ENCODE measurements at regions not wholly inside any gene's neighbourhood (a gene's known extent, or its start where the extent isn't known, plus 50 kb on each side); places are given as distances from the start of the nearest gene placed in this dataset.

GRCh38 chr21:34261841-34262468, 101.9 kb upstream of the KCNE2 start:
- TF ChIP-seq PAX5 (IDR thresholded peaks at IDR 0.05; ENCODE audit: insufficient read depth, low read length, severe bottlenecking) (no peak), SPI1 (IDR thresholded peaks at IDR 0.05; ENCODE audit: low read depth, low read length) (no peak), POLR2AphosphoS5 (IDR thresholded peaks at IDR 0.05; ENCODE audit: low read depth, low read length) (no peak), TAF1 (IDR thresholded peaks at IDR 0.05; ENCODE audit: low read depth, low read length) (no peak), POLR2A (IDR thresholded peaks at IDR 0.05; ENCODE audit: low read depth, low read length) (no peak), POU2F2 (IDR thresholded peaks at IDR 0.05; ENCODE audit: low read depth, low read length) (no peak)
- DNase-seq (ENCODE audit: insufficient read length, low spot score) (no peak), FAIRE-seq (no peak)

- DNase-seq (ENCODE audit: insufficient read length, low spot score) (no peak), FAIRE-seq (no peak)
- no peak for TF ChIP-seq TAF1 (IDR thresholded peaks at IDR 0.05; ENCODE audit: low read depth, low read length)
- TF ChIP-seq POLR2AphosphoS5 (IDR thresholded peaks at IDR 0.05; ENCODE audit: low read depth, low read length), result no peak
- no peak for TF ChIP-seq SPI1 (IDR thresholded peaks at IDR 0.05; ENCODE audit: low read depth, low read length)
Measured at GRCh38 chr21:34262469-34262845, 101.3 kb upstream of the KCNE2 start.

GRCh38 chr21:34263629-34264028, 100.2 kb upstream of the KCNE2 start:
- TF ChIP-seq POLR2A (IDR thresholded peaks at IDR 0.05; ENCODE audit: low read depth, low read length) (no peak), POLR2AphosphoS5 (IDR thresholded peaks at IDR 0.05; ENCODE audit: low read depth, low read length) (no peak), POU2F2 (IDR thresholded peaks at IDR 0.05; ENCODE audit: low read depth, low read length) (no peak), TAF1 (IDR thresholded peaks at IDR 0.05; ENCODE audit: low read depth, low read length) (no peak)
- FAIRE-seq, result no peak
- DNase-seq (ENCODE audit: insufficient read length, low spot score), result no peak

GRCh38 chr21:34266351-34266750, 97.5 kb upstream of the KCNE2 start:
- TF ChIP-seq SPI1 (IDR thresholded peaks at IDR 0.05; ENCODE audit: low read depth, low read length), result no peak
- FAIRE-seq, result no peak
- no peak for DNase-seq (ENCODE audit: insufficient read length, low spot score)

GRCh38 chr21:34268493-34268892, 95.3 kb upstream of the KCNE2 start:
- FAIRE-seq (no peak), DNase-seq (ENCODE audit: insufficient read length, low spot score) (no peak)
- TF ChIP-seq TAF1 (IDR thresholded peaks at IDR 0.05; ENCODE audit: low read depth, low read length) (no peak), POU2F2 (IDR thresholded peaks at IDR 0.05; ENCODE audit: low read depth, low read length) (no peak), SPI1 (IDR thresholded peaks at IDR 0.05; ENCODE audit: low read depth, low read length) (no peak), PAX5 (IDR thresholded peaks at IDR 0.05; ENCODE audit: insufficient read depth, low read length, severe bottlenecking) (no peak)

GRCh38 chr21:34270411-34270810, 93.4 kb upstream of the KCNE2 start:
- no peak for TF ChIP-seq PAX5 (IDR thresholded peaks at IDR 0.05; ENCODE audit: insufficient read depth, low read length, severe bottlenecking)
- TF ChIP-seq SPI1 (IDR thresholded peaks at IDR 0.05; ENCODE audit: low read depth, low read length), result no peak
- TF ChIP-seq POU2F2 (IDR thresholded peaks at IDR 0.05; ENCODE audit: low read depth, low read length), result no peak
- TF ChIP-seq POLR2A (IDR thresholded peaks at IDR 0.05; ENCODE audit: low read depth, low read length), result no peak
- no peak for TF ChIP-seq TAF1 (IDR thresholded peaks at IDR 0.05; ENCODE audit: low read depth, low read length)
- no peak for TF ChIP-seq POLR2AphosphoS5 (IDR thresholded peaks at IDR 0.05; ENCODE audit: low read depth, low read length)
- DNase-seq (ENCODE audit: insufficient read length, low spot score), result no peak
- no peak for FAIRE-seq

GRCh38 chr21:34271189-34271851, 92.5 kb upstream of the KCNE2 start:
- no peak for TF ChIP-seq SPI1 (IDR thresholded peaks at IDR 0.05; ENCODE audit: low read depth, low read length)
- no peak for TF ChIP-seq POU2F2 (IDR thresholded peaks at IDR 0.05; ENCODE audit: low read depth, low read length)
- TF ChIP-seq PAX5 (IDR thresholded peaks at IDR 0.05; ENCODE audit: insufficient read depth, low read length, severe bottlenecking), result no peak
- TF ChIP-seq POLR2AphosphoS5 (IDR thresholded peaks at IDR 0.05; ENCODE audit: low read depth, low read length), result no peak
- TF ChIP-seq TAF1 (IDR thresholded peaks at IDR 0.05; ENCODE audit: low read depth, low read length), result no peak
- TF ChIP-seq POLR2A (IDR thresholded peaks at IDR 0.05; ENCODE audit: low read depth, low read length), result no peak
- no peak for DNase-seq (ENCODE audit: insufficient read length, low spot score)
- FAIRE-seq, result no peak

- TF ChIP-seq TAF1 (IDR thresholded peaks at IDR 0.05; ENCODE audit: low read depth, low read length), result no peak
- no peak for TF ChIP-seq POLR2AphosphoS5 (IDR thresholded peaks at IDR 0.05; ENCODE audit: low read depth, low read length)
- TF ChIP-seq PAX5 (IDR thresholded peaks at IDR 0.05; ENCODE audit: insufficient read depth, low read length, severe bottlenecking), result no peak
- no peak for TF ChIP-seq POLR2A (IDR thresholded peaks at IDR 0.05; ENCODE audit: low read depth, low read length)
- no peak for TF ChIP-seq SPI1 (IDR thresholded peaks at IDR 0.05; ENCODE audit: low read depth, low read length)
- no peak for TF ChIP-seq POU2F2 (IDR thresholded peaks at IDR 0.05; ENCODE audit: low read depth, low read length)
- FAIRE-seq, result no peak
- no peak for DNase-seq (ENCODE audit: insufficient read length, low spot score)
Measured at GRCh38 chr21:34272321-34272720, 91.5 kb upstream of the KCNE2 start.

GRCh38 chr21:34274001-34274400, 89.8 kb upstream of the KCNE2 start:
- no peak for FAIRE-seq
- TF ChIP-seq POLR2AphosphoS5 (IDR thresholded peaks at IDR 0.05; ENCODE audit: low read depth, low read length) (no peak), PAX5 (IDR thresholded peaks at IDR 0.05; ENCODE audit: insufficient read depth, low read length, severe bottlenecking) (no peak), POU2F2 (IDR thresholded peaks at IDR 0.05; ENCODE audit: low read depth, low read length) (no peak), SPI1 (IDR thresholded peaks at IDR 0.05; ENCODE audit: low read depth, low read length) (no peak), TAF1 (IDR thresholded peaks at IDR 0.05; ENCODE audit: low read depth, low read length) (no peak), POLR2A (IDR thresholded peaks at IDR 0.05; ENCODE audit: low read depth, low read length) (no peak)
- no peak for DNase-seq (ENCODE audit: insufficient read length, low spot score)

- TF ChIP-seq PAX5 (IDR thresholded peaks at IDR 0.05; ENCODE audit: insufficient read depth, low read length, severe bottlenecking), result no peak
- no peak for TF ChIP-seq TAF1 (IDR thresholded peaks at IDR 0.05; ENCODE audit: low read depth, low read length)
- TF ChIP-seq POLR2A (IDR thresholded peaks at IDR 0.05; ENCODE audit: low read depth, low read length), result no peak
- TF ChIP-seq POLR2AphosphoS5 (IDR thresholded peaks at IDR 0.05; ENCODE audit: low read depth, low read length), result no peak
- no peak for TF ChIP-seq POU2F2 (IDR thresholded peaks at IDR 0.05; ENCODE audit: low read depth, low read length)
- no peak for TF ChIP-seq SPI1 (IDR thresholded peaks at IDR 0.05; ENCODE audit: low read depth, low read length)
- no peak for DNase-seq (ENCODE audit: insufficient read length, low spot score)
Measured at GRCh38 chr21:34276711-34277425, 86.9 kb upstream of the KCNE2 start.

More at GRCh38 chr21:34276711-34277425, 86.9 kb upstream of the KCNE2 start:
- no peak for FAIRE-seq

Measured in GM12891 (cell line).